K562 (cell line): ENCODE measurements at regions not wholly inside any gene's neighbourhood (a gene's known extent, or its start where the extent isn't known, plus 50 kb on each side); places are given as distances from the start of the nearest gene placed in this dataset.

Experiments used
- BCLAF1 ChIP-seq, 2 experiments: fragments of 450-650 bp in 1 of 2; IDR thresholded peaks; 2 replicates each; pipeline ENCODE4 v1.6.1; 2011 to 2017; ENCODE audit warnings: low read depth in 2 of 2, antibody characterized with exemption in 1 of 2, borderline replicate concordance in 1 of 2, low read length in 1 of 2, mild to moderate bottlenecking in 1 of 2, mixed read lengths in 1 of 2; ENCODE audit not compliant: control insufficient read depth in 1 of 2
- CREB1 ChIP-seq, 2 experiments: sonication (generic) in 1 of 2; formaldehyde crosslinking in 1 of 2; IDR thresholded peaks; 2 replicates each; pipeline versions ENCODE4 v1.6.1 to v1.8.0; 2012 to 2022; ENCODE audit warnings: inconsistent platforms in 1 of 2, mild to moderate bottlenecking in 1 of 2, missing genetic modification reagents in 1 of 2, moderate library complexity in 1 of 2
- CTCF ChIP-seq, 3 experiments: IDR thresholded peaks in 2 of 3; conservative IDR thresholded peaks in 1 of 3; 2 replicates each; pipeline ENCODE4 v1.5.1; 2011 to 2012; ENCODE audit warnings: low read length in 3 of 3, mild to moderate bottlenecking in 3 of 3, control low read depth in 2 of 3, improper control_type of control experiment in 1 of 3, inconsistent platforms in 1 of 3, low read depth in 1 of 3, mixed read lengths in 1 of 3, moderate library complexity in 1 of 3; ENCODE audit not compliant: insufficient read depth in 2 of 3
- EP300 ChIP-seq: IDR thresholded peaks from 2 replicates; pipeline ENCODE4 v1.6.1; 2012; ENCODE audit warnings: low read length, improper control_type of control experiment
- FOS ChIP-seq: IDR thresholded peaks from 3 replicates; pipeline ENCODE4 v1.6.1; 2011; ENCODE audit not compliant: insufficient read length; ENCODE audit errors: extremely low read depth
- FOXA1 ChIP-seq: fragments of 450-650 bp; IDR thresholded peaks from 2 replicates; pipeline ENCODE4 v1.6.1; 2016; ENCODE audit warnings: mild to moderate bottlenecking, borderline replicate concordance
- MLX ChIP-seq, 2 experiments: fragments of 450-650 bp in 1 of 2; sonication (generic) in 1 of 2; formaldehyde crosslinking; conservative IDR thresholded peaks; 2 replicates each; pipeline versions ENCODE4 v1.4.0 to v1.8.1; 2020 to 2022; ENCODE audit warnings: mild to moderate bottlenecking in 1 of 2, missing genetic modification reagents in 1 of 2
- RAD51 ChIP-seq: fragments of 450-650 bp; IDR thresholded peaks from 2 replicates; pipeline ENCODE4 v1.7.1; 2016; ENCODE audit warnings: low read depth, mild to moderate bottlenecking, borderline replicate concordance
- YY1 ChIP-seq, 3 experiments: IDR thresholded peaks; 2 replicates each; pipeline ENCODE4 v1.6.1; 2011; ENCODE audit warnings: low read length in 2 of 3, mild to moderate bottlenecking in 2 of 3, moderate library complexity in 2 of 3, borderline replicate concordance in 1 of 3, control low read depth in 1 of 3, low read depth in 1 of 3; ENCODE audit not compliant: insufficient read depth in 3 of 3, insufficient replicate concordance in 2 of 3, control insufficient read depth in 1 of 3, insufficient read length in 1 of 3; ENCODE audit errors: extremely low read depth in 1 of 3

GRCh38 chr11:11129118-11129517, 223.9 kb downstream of the CSNK2A3 start:
- TF ChIP-seq YY1 (IDR thresholded peaks at IDR 0.05; ENCODE audit: borderline replicate concordance in 1 of 3, control insufficient read depth in 1 of 3, extremely low read depth in 1 of 3, insufficient read depth in 3 of 3, insufficient read length in 1 of 3, insufficient replicate concordance in 2 of 3, low read depth in 1 of 3, low read length in 2 of 3) (no peak), BCLAF1 (IDR thresholded peaks at IDR 0.05; ENCODE audit: borderline replicate concordance in 1 of 2, control insufficient read depth in 1 of 2, low read depth in 2 of 2, low read length in 1 of 2) (no peak), FOXA1 (no peak), FOS (no peak), EP300 (no peak), CREB1 (IDR thresholded peaks at IDR 0.05) (no peak), CREB1 (CRISPR knock-in tag; IDR thresholded peaks at IDR 0.05) (no peak), MLX (CRISPR knock-in tag; conservative IDR thresholded peaks at IDR 0.05) (no peak), CTCF (IDR thresholded peaks at IDR 0.05 in 2 of 3, conservative IDR thresholded peaks at IDR 0.05 in 1 of 3; ENCODE audit: insufficient read depth in 2 of 3, low read depth in 1 of 3, low read length in 3 of 3) (no peak), RAD51 (no peak)
